GM23248 (cell line): ENCODE measurements at regions not wholly inside any gene's neighbourhood (a gene's known extent, or its start where the extent isn't known, plus 50 kb on each side); places are given as distances from the start of the nearest gene placed in this dataset.

Experiments
- EZH2 ChIP-seq: fragments of 200-600 bp; sonication (generic); IDR thresholded peaks from 2 replicates; pipeline ENCODE4 v1.6.1; 2018; ENCODE audit warnings: antibody characterized with exemption, mild to moderate bottlenecking; ENCODE audit not compliant: insufficient read depth, poor library complexity, severe bottlenecking
- EZH2phosphoT487 ChIP-seq: fragments of 200-600 bp; sonication (generic); IDR thresholded peaks from 2 replicates; pipeline ENCODE4 v1.6.1; 2018; ENCODE audit warnings: antibody characterized with exemption, moderate library complexity, mild to moderate bottlenecking, low read depth; ENCODE audit not compliant: insufficient read depth

GRCh38 chr4:104912518-104912917 is 234.2 kb upstream of the TET2 start:
- no peak for TF ChIP-seq EZH2phosphoT487
- TF ChIP-seq EZH2, result no peak
